SJCRH30 (cell line): ENCODE measurements at regions not wholly inside any gene's neighbourhood (a gene's known extent, or its start where the extent isn't known, plus 50 kb on each side); places are given as distances from the start of the nearest gene placed in this dataset.

Experiments
- DNase-seq, 2 experiments: peaks; one replicate each; pipeline ENCODE4 v3.0.0-alpha.2; 2015 to 2020
- H3K27ac ChIP-seq: fragments of 250-450 bp; sonication (Bioruptor Pico); 2 replicates; pipeline ENCODE4 v1.5.1; 2020; ENCODE audit warnings: mild to moderate bottlenecking, moderate library complexity
- H3K27me3 ChIP-seq: fragments of 250-450 bp; sonication (Bioruptor Pico); 2 replicates; pipeline ENCODE4 v1.5.1; 2020; ENCODE audit warnings: mild to moderate bottlenecking, moderate library complexity
- H3K36me3 ChIP-seq: fragments of 250-450 bp; sonication (Bioruptor Pico); 2 replicates; pipeline ENCODE4 v1.5.1; 2020; ENCODE audit warnings: mild to moderate bottlenecking, moderate library complexity
- H3K4me1 ChIP-seq: fragments of 250-450 bp; sonication (Bioruptor Pico); 2 replicates; pipeline ENCODE4 v1.5.1; 2020; ENCODE audit warnings: mild to moderate bottlenecking, moderate library complexity
- H3K4me3 ChIP-seq: fragments of 250-450 bp; sonication (Bioruptor Pico); 2 replicates; pipeline ENCODE4 v1.5.1; 2020; ENCODE audit warnings: mild to moderate bottlenecking, moderate library complexity
- H3K9me3 ChIP-seq: fragments of 250-450 bp; sonication (Bioruptor Pico); replicated peaks from 2 replicates; pipeline ENCODE4 v1.5.1; 2020; ENCODE audit warnings: mild to moderate bottlenecking, moderate library complexity

- 0 out of 2 replicates have a peak, but pooled peaks cover 3% of the 10 kb centered on the region for H3K4me1 ChIP-seq
- no peaks in the 10 kb centered on the region for H3K27me3 ChIP-seq
- DNase-seq: peak in 1 of 2 experiments; percentile 44
- no peak overlapping the region for H3K27ac ChIP-seq
- no peaks in the 10 kb centered on the region for H3K36me3 ChIP-seq
- no peak overlapping the region for H3K4me3 ChIP-seq
- H3K9me3 ChIP-seq: no peaks in the 10 kb centered on the region
These were observed 64.2 kb upstream of the COL1A2 start for GRCh38 chr7:94330269-94331020.

GRCh38 chr7:94332571-94332970 lies 62.1 kb upstream of the COL1A2 start:
- no peak for DNase-seq
- Histone ChIP-seq H3K27ac (no peak overlapping the region), H3K4me3 (no peak overlapping the region), H3K27me3 (no peaks in the 10 kb centered on the region), H3K9me3 (no peaks in the 10 kb centered on the region), H3K36me3 (no peaks in the 10 kb centered on the region), H3K4me1 (peaks cover 11% of the 10 kb centered on the region)

GRCh38 chr7:94333810-94334209 lies 60.9 kb upstream of the COL1A2 start:
- Histone ChIP-seq H3K36me3 (no peaks in the 10 kb centered on the region), H3K4me3 (no peak overlapping the region), H3K4me1 (peaks cover 11% of the 10 kb centered on the region), H3K27ac (no peak overlapping the region), H3K9me3 (no peaks in the 10 kb centered on the region), H3K27me3 (no peaks in the 10 kb centered on the region)
- DNase-seq: no peak

GRCh38 chr7:94335586-94335985 lies 59.1 kb upstream of the COL1A2 start:
- H3K27ac ChIP-seq: no peak overlapping the region
- no peaks in the 10 kb centered on the region for H3K27me3 ChIP-seq
- no peaks in the 10 kb centered on the region for H3K36me3 ChIP-seq
- peak in 1 of 2 experiments; percentile 42 for DNase-seq
- no peaks in the 10 kb centered on the region for H3K9me3 ChIP-seq
- H3K4me1 ChIP-seq: peaks cover 11% of the 10 kb centered on the region
- no peak overlapping the region for H3K4me3 ChIP-seq

GRCh38 chr7:94336009-94336408 lies 58.7 kb upstream of the COL1A2 start:
- Histone ChIP-seq H3K4me3 (no peak overlapping the region), H3K27me3 (no peaks in the 10 kb centered on the region), H3K36me3 (no peaks in the 10 kb centered on the region), H3K27ac (no peak overlapping the region), H3K4me1 (peaks cover 11% of the 10 kb centered on the region), H3K9me3 (no peaks in the 10 kb centered on the region)
- DNase-seq: no peak

GRCh38 chr7:94338921-94339371 lies 55.7 kb upstream of the COL1A2 start:
- no peak for DNase-seq
- Histone ChIP-seq H3K27me3 (no peaks in the 10 kb centered on the region), H3K27ac (no peak overlapping the region), H3K36me3 (no peaks in the 10 kb centered on the region), H3K9me3 (no peaks in the 10 kb centered on the region), H3K4me1 (peaks cover 8% of the 10 kb centered on the region), H3K4me3 (no peak overlapping the region)

GRCh38 chr7:94344826-94345225 lies 49.9 kb upstream of the COL1A2 start:
- H3K27ac ChIP-seq: peak overlapping the region; percentile 14; the same call in 1 of the 2 replicates
- DNase-seq: no peak
- no peaks in the 10 kb centered on the region for H3K27me3 ChIP-seq
- H3K36me3 ChIP-seq: no peaks in the 10 kb centered on the region
- peaks cover 13% of the 10 kb centered on the region for H3K4me1 ChIP-seq
- no peaks in the 10 kb centered on the region for H3K9me3 ChIP-seq
- no peak overlapping the region for H3K4me3 ChIP-seq
